OCI-LY3 (cell line): ENCODE measurements at regions not wholly inside any gene's neighbourhood (a gene's known extent, or its start where the extent isn't known, plus 50 kb on each side); places are given as distances from the start of the nearest gene placed in this dataset.

ENCODE experiments used
- EZH2phosphoT487 ChIP-seq: fragments of 200-600 bp; shearing (Covaris generic); IDR thresholded peaks from 2 replicates; pipeline ENCODE4 v1.6.1; 2018; ENCODE audit warnings: antibody characterized with exemption, mixed run types, low read depth
- TF ChIP-seq, protein P1 (sequence below): fragments of 200-600, 300-600 bp; sonication (generic); IDR thresholded peaks from 2 replicates; pipeline ENCODE4 v1.5.1; 2014; ENCODE audit warnings: antibody characterized with exemption, low read length, low read depth

DNA sequence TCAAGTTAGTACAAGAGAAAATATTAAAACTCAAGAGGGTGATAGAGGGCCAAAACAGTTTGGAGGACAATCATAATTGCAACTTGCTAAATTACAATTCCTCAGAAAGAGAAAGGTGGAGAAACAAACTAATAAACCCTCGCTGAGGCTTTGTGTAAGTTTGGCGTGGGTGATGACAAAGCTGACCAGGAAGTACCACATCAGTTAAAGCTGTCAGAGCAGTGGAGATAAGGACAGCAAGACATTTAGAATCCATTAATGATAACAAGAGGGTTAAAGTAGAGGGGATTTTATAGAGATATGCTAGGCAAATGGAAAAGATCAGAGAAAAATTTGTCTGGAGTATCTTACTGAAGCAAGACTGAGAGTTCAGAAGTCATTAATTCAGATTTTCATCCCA, 334.4 kb downstream of the TFAP2B start:
- TF ChIP-seq, protein P1, sequence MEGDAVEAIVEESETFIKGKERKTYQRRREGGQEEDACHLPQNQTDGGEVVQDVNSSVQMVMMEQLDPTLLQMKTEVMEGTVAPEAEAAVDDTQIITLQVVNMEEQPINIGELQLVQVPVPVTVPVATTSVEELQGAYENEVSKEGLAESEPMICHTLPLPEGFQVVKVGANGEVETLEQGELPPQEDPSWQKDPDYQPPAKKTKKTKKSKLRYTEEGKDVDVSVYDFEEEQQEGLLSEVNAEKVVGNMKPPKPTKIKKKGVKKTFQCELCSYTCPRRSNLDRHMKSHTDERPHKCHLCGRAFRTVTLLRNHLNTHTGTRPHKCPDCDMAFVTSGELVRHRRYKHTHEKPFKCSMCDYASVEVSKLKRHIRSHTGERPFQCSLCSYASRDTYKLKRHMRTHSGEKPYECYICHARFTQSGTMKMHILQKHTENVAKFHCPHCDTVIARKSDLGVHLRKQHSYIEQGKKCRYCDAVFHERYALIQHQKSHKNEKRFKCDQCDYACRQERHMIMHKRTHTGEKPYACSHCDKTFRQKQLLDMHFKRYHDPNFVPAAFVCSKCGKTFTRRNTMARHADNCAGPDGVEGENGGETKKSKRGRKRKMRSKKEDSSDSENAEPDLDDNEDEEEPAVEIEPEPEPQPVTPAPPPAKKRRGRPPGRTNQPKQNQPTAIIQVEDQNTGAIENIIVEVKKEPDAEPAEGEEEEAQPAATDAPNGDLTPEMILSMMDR: no peak
- TF ChIP-seq EZH2phosphoT487: no peak
